Loucy (cell line): ENCODE measurements at regions not wholly inside any gene's neighbourhood (a gene's known extent, or its start where the extent isn't known, plus 50 kb on each side); places are given as distances from the start of the nearest gene placed in this dataset.

Experiments used
- CTCF ChIP-seq: fragments of 200-600 bp; sonication (generic); conservative IDR thresholded peaks from 2 replicates; pipeline ENCODE4 v1.5.1; 2014; ENCODE audit warnings: mild to moderate bottlenecking, antibody characterized with exemption, low read length
- EZH2phosphoT487 ChIP-seq: fragments of 200-600 bp; IDR thresholded peaks from 2 replicates; pipeline ENCODE4 v1.6.1; 2018; ENCODE audit warnings: antibody characterized with exemption, mild to moderate bottlenecking, moderate library complexity, borderline replicate concordance

- TF ChIP-seq CTCF (no peak), EZH2phosphoT487 (no peak)
Measured at GRCh38 chr15:70486451-70487386, 276.6 kb downstream of the UACA start.
